NT2/D1 (cell line): ENCODE measurements at regions not wholly inside any gene's neighbourhood (a gene's known extent, or its start where the extent isn't known, plus 50 kb on each side); places are given as distances from the start of the nearest gene placed in this dataset.

ENCODE experiments used
- SUZ12 ChIP-seq: IDR thresholded peaks from 2 replicates; pipeline ENCODE4 v1.6.1; 2011; ENCODE audit not compliant: insufficient read length, insufficient read depth; ENCODE audit errors: extremely low read depth
- YY1 ChIP-seq: IDR thresholded peaks from 2 replicates; pipeline ENCODE4 v1.6.1; 2011; ENCODE audit not compliant: insufficient read length, insufficient read depth
- ZNF274 ChIP-seq: IDR thresholded peaks from 2 replicates; pipeline ENCODE4 v1.6.1; 2011; ENCODE audit warnings: mild to moderate bottlenecking, low read depth, low read length

DNA sequence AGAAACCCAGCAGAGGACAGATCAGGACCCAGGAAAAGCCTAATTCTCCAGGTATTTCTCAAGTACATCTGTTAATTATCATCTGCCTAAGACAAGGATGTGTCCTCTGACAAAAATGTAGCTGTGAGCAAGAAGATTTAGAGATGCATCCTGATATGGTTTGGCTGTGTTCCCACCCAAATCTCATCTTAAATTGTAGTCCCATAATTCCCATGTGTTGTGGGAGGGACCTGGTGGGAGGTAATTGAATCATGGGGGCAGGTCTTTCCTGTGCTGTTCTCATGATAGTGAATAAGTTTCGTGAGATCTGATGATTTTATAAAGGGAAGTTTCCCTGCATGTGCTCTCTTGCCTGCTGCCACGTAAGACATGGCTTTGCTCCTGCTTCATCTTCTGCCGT lies 381.8 kb downstream of the BUD13 start:
- no peak for TF ChIP-seq ZNF274
- no peak for TF ChIP-seq YY1
- TF ChIP-seq SUZ12, result no peak
